ENCODE measurements at regions not wholly inside any gene's neighbourhood (a gene's known extent, or its start where the extent isn't known, plus 50 kb on each side); places are given as distances from the start of the nearest gene placed in this dataset.

GRCh38 chr2:6679471-6679870 lies 186.2 kb downstream of the CMPK2 start:
- H3K4me1 ChIP-seq (ENCODE audit: control insufficient read depth in 1 of 2, low read depth in 2 of 2), result no peaks in the 10 kb centered on the region
- H3K36me3 ChIP-seq, result no peaks in the 10 kb centered on the region
- H3K27ac ChIP-seq, result no peak overlapping the region
- no peaks in the 10 kb centered on the region for H3K9me3 ChIP-seq
- no peaks in the 10 kb centered on the region for H3K27me3 ChIP-seq (replicated peaks; ENCODE audit: insufficient read depth)
- ATAC-seq (ENCODE audit: insufficient number of reproducible peaks, low FRiP score, low read depth) (no peak), DNase-seq (ENCODE audit: low spot score) (no peak)
- H3K4me3 ChIP-seq, result no peak overlapping the region
- TF ChIP-seq, protein P1, sequence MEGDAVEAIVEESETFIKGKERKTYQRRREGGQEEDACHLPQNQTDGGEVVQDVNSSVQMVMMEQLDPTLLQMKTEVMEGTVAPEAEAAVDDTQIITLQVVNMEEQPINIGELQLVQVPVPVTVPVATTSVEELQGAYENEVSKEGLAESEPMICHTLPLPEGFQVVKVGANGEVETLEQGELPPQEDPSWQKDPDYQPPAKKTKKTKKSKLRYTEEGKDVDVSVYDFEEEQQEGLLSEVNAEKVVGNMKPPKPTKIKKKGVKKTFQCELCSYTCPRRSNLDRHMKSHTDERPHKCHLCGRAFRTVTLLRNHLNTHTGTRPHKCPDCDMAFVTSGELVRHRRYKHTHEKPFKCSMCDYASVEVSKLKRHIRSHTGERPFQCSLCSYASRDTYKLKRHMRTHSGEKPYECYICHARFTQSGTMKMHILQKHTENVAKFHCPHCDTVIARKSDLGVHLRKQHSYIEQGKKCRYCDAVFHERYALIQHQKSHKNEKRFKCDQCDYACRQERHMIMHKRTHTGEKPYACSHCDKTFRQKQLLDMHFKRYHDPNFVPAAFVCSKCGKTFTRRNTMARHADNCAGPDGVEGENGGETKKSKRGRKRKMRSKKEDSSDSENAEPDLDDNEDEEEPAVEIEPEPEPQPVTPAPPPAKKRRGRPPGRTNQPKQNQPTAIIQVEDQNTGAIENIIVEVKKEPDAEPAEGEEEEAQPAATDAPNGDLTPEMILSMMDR (IDR thresholded peaks at IDR 0.05), result no peak

DNA sequence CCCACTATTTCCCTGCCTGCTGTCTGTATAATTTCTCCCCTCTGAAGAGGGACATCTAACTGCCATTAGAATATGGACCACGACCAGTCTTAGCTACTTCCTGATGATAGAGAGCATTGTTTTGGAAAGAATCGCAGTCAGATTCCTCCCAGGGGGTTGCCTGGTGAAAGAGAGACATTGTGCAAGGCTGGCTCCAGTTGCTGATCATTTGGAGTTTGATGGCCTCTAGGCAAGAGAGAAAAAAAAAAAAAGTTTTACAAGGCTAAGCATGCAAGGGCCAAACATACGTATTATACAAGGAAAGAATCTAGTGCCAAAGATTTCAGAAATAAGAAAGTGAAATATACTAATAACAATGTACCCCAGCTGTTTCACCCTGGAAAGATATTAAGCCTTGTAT lies 182.2 kb downstream of the CMPK2 start:
- Histone ChIP-seq H3K27me3 (replicated peaks; ENCODE audit: insufficient read depth) (no peaks in the 10 kb centered on the region), H3K36me3 (no peaks in the 10 kb centered on the region), H3K9me3 (no peaks in the 10 kb centered on the region), H3K4me3 (no peak overlapping the region), H3K4me1 (ENCODE audit: control insufficient read depth in 1 of 2, low read depth in 2 of 2) (no peaks in the 10 kb centered on the region), H3K27ac (no peak overlapping the region)
- no peak for ATAC-seq (ENCODE audit: insufficient number of reproducible peaks, low FRiP score, low read depth)
- no peak for DNase-seq (ENCODE audit: low spot score)
- TF ChIP-seq, protein P1 (IDR thresholded peaks at IDR 0.05), result no peak

DNA sequence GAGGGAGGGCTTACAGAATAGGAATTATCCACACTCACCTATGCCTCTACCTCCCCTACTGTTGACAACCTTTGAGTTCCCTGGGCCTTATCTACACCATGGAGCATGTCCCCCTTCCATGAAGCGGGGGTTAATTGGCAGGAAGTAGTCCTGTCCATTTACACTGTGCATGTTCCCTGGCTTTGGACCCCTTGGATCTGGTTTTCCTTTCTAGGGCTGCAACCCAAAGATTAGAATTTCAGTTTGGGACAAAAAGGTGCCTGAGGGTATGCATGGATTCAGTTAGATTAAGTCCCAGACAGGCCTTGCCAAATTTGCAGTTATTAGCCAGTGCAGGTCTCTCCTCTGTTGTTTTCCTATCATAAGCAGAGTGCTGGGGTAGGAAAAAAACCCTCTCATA lies 180.3 kb downstream of the CMPK2 start:
- H3K27ac ChIP-seq, result no peak overlapping the region
- H3K4me3 ChIP-seq, result no peak overlapping the region
- H3K4me1 ChIP-seq (ENCODE audit: control insufficient read depth in 1 of 2, low read depth in 2 of 2), result no peaks in the 10 kb centered on the region
- H3K36me3 ChIP-seq, result no peaks in the 10 kb centered on the region
- H3K9me3 ChIP-seq, result no peaks in the 10 kb centered on the region
- DNase-seq (ENCODE audit: low spot score) (no peak), ATAC-seq (ENCODE audit: insufficient number of reproducible peaks, low FRiP score, low read depth) (no peak)
- TF ChIP-seq, protein P1 (IDR thresholded peaks at IDR 0.05), result no peak
- no peaks in the 10 kb centered on the region for H3K27me3 ChIP-seq (replicated peaks; ENCODE audit: insufficient read depth)

DNA sequence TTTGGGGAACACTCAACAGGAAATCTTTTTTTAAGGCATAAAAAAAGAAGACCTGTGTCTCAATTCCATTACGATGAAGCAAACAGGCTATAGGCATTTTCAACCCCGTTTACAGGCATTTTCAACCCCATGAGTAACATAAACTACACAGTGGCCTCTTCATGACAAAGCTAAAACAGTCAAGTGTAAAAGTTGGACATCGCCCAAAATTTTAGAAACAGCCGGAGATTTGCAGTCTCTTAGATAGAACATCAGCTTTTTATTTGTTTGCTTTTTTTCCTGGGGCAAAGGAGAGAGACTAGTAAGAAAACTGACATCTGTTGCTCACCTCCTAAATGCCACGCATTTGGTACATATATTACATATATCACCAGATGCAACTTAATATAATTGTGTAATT lies 173.7 kb downstream of the CMPK2 start:
- TF ChIP-seq, protein P1 (IDR thresholded peaks at IDR 0.05), result no peak

DNA sequence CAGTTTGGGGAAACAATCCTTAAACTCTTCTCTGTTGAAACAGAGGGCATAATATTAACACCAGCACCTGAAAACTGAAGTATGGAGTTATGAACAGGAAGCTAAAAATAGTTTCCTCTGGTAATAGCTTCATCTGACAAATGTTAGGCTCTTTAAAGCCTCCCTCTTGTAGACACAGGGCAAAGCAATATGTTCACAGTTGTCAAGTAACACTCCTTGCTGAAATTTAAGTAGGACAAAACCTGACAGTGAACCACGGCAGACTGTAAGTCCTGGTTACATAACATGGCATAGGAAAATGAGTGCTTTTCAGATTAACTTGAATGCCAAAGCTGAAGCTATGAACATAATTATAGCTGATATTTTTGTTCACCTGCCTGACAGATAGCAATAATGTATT lies 172.9 kb downstream of the CMPK2 start:
- Histone ChIP-seq H3K36me3 (no peaks in the 10 kb centered on the region), H3K4me3 (no peak overlapping the region), H3K27ac (no peak overlapping the region), H3K27me3 (replicated peaks; ENCODE audit: insufficient read depth) (no peaks in the 10 kb centered on the region), H3K4me1 (ENCODE audit: control insufficient read depth in 1 of 2, low read depth in 2 of 2) (no peaks in the 10 kb centered on the region), H3K9me3 (no peaks in the 10 kb centered on the region)
- no peak for DNase-seq (ENCODE audit: low spot score)
- TF ChIP-seq, protein P1 (IDR thresholded peaks at IDR 0.05), result no peak
- no peak for ATAC-seq (ENCODE audit: insufficient number of reproducible peaks, low FRiP score, low read depth)

More for the DNA sequence above, 173.7 kb downstream of the CMPK2 start:
- H3K4me3 ChIP-seq, result no peak overlapping the region
- H3K27me3 ChIP-seq (replicated peaks; ENCODE audit: insufficient read depth), result no peaks in the 10 kb centered on the region
- no peak overlapping the region for H3K27ac ChIP-seq
- H3K4me1 ChIP-seq (ENCODE audit: control insufficient read depth in 1 of 2, low read depth in 2 of 2), result no peaks in the 10 kb centered on the region
- ATAC-seq (ENCODE audit: insufficient number of reproducible peaks, low FRiP score, low read depth) (no peak), DNase-seq (ENCODE audit: low spot score) (no peak)
- H3K36me3 ChIP-seq, result no peaks in the 10 kb centered on the region
- H3K9me3 ChIP-seq, result no peaks in the 10 kb centered on the region
